Activated T-cell treated with anti-CD3 and anti-CD28 coated beads, Interleukin-2, amount 50 U/mL, for 4 hours (primary cell): ENCODE measurements at regions not wholly inside any gene's neighbourhood (a gene's known extent, or its start where the extent isn't known, plus 50 kb on each side); places are given as distances from the start of the nearest gene placed in this dataset.
"Not testable (repeated sequence)": the region's sequence is repeated elsewhere in the genome, so short reads cannot be mapped to it uniquely, and the experiment has no call there.

Experiments
- ATAC-seq, 2 donors: fragments of 200-7000 bp; cut with Tn5 transposase; one replicate each; pipeline ENCODE4 v1.10.0; 2021
- DNase-seq: peaks from one replicate; pipeline ENCODE4 v3.0.0-alpha.2; 2020
- H3K27me3 Mint-ChIP-seq: one replicate; pipeline ENCODE4 v1.8.0; 2021; ENCODE audit warnings: low read depth, mixed read lengths
- H3K36me3 Mint-ChIP-seq: one replicate; pipeline ENCODE4 v1.8.0; 2022; ENCODE audit warnings: mixed read lengths; ENCODE audit not compliant: insufficient read depth
- H3K4me1 Mint-ChIP-seq: one replicate; pipeline ENCODE4 v1.8.0; 2021; ENCODE audit warnings: low read depth, mixed read lengths
- H3K4me3 Mint-ChIP-seq: one replicate; pipeline ENCODE4 v1.8.0; 2021; ENCODE audit warnings: mild to moderate bottlenecking, moderate library complexity, mixed read lengths
- H3K9me3 Mint-ChIP-seq: one replicate; pipeline ENCODE4 v1.8.0; 2021; ENCODE audit warnings: mixed read lengths

- Mint-ChIP-seq H3K4me3 (no peak overlapping the region), H3K4me1 (no peaks in the 10 kb centered on the region), H3K36me3 (no peaks in the 10 kb centered on the region)
Measured at GRCh38 chr11:134940441-134941126, 528.5 kb upstream of the B3GAT1 start.

GRCh38 chr11:134939905-134940304 is 527.9 kb upstream of the B3GAT1 start:
- H3K36me3 Mint-ChIP-seq = no peaks in the 10 kb centered on the region
- no peaks in the 10 kb centered on the region for H3K9me3 Mint-ChIP-seq
- no peak for ATAC-seq
- DNase-seq = no peak
- H3K27me3 Mint-ChIP-seq = peaks cover 12% of the 10 kb centered on the region
- no peaks in the 10 kb centered on the region for H3K4me1 Mint-ChIP-seq
- H3K4me3 Mint-ChIP-seq = no peak overlapping the region

More at GRCh38 chr11:134940441-134941126, 528.5 kb upstream of the B3GAT1 start:
- Mint-ChIP-seq H3K27me3 (peaks cover 12% of the 10 kb centered on the region), H3K9me3 (no peaks in the 10 kb centered on the region)
- ATAC-seq (no peak), DNase-seq (no peak)

- no peak for DNase-seq
- Mint-ChIP-seq H3K36me3 (no peaks in the 10 kb centered on the region), H3K4me3 (no peak overlapping the region), H3K9me3 (no peaks in the 10 kb centered on the region), H3K27me3 (peaks cover 12% of the 10 kb centered on the region), H3K4me1 (no peaks in the 10 kb centered on the region)
- ATAC-seq = no peak
Measured at GRCh38 chr11:134939031-134939430, 527.0 kb upstream of the B3GAT1 start.

GRCh38 chr11:134938212-134938611 is 526.2 kb upstream of the B3GAT1 start:
- peaks cover 15% of the 10 kb centered on the region for H3K27me3 Mint-ChIP-seq
- H3K9me3 Mint-ChIP-seq = no peaks in the 10 kb centered on the region
- no peaks in the 10 kb centered on the region for H3K36me3 Mint-ChIP-seq
- ATAC-seq (no peak), DNase-seq (no peak)
- no peaks in the 10 kb centered on the region for H3K4me1 Mint-ChIP-seq
- H3K4me3 Mint-ChIP-seq = no peak overlapping the region

DNA sequence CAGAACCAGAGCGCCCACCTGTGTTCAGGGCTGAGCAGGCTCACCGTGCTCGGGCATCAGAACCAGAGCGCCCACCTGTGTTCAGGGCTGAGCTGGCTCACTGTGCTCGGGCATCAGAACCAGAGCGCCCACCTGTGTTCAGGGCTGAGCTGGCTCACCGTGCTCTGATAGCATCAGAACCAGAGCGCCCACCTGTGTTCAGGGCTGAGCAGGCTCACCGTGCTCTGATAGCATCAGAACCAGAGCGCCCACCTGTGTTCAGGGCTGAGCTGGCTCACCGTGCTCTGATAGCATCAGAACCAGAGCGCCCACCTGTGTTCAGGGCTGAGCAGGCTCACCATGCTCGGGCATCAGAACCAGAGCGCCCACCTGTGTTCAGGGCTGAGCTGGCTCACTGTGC is 525.2 kb upstream of the B3GAT1 start:
- H3K4me1 Mint-ChIP-seq, ATAC-seq, H3K4me3 Mint-ChIP-seq, H3K9me3 Mint-ChIP-seq, DNase-seq, H3K36me3 Mint-ChIP-seq: not testable (repeated sequence)
- peaks cover 18% of the 10 kb centered on the region for H3K27me3 Mint-ChIP-seq

DNA sequence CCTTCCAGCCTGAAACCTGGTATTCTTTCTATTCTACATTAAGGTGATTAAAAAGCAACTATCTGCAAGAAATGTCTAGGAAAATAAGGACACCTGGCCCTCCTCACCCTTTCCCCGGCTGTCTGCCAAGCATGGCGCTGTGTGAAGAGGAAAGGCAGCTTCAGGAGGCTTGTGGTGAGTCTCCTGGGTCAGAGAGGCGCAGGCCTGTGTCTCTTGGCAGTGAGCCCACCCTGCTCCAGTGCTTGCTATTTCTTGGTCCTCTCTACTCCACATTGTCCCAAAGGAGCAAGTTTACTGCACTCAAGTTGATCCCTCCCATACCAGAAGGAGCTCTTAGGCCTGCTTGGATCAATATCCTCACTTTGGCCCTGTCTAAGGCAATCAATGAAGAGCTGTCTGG is 520.7 kb upstream of the B3GAT1 start:
- Mint-ChIP-seq H3K4me3 (no peak overlapping the region), H3K36me3 (no peaks in the 10 kb centered on the region), H3K9me3 (peaks cover 8% of the 10 kb centered on the region), H3K27me3 (peaks cover 22% of the 10 kb centered on the region), H3K4me1 (no peaks in the 10 kb centered on the region)
- no peak for ATAC-seq
- no peak for DNase-seq

DNA sequence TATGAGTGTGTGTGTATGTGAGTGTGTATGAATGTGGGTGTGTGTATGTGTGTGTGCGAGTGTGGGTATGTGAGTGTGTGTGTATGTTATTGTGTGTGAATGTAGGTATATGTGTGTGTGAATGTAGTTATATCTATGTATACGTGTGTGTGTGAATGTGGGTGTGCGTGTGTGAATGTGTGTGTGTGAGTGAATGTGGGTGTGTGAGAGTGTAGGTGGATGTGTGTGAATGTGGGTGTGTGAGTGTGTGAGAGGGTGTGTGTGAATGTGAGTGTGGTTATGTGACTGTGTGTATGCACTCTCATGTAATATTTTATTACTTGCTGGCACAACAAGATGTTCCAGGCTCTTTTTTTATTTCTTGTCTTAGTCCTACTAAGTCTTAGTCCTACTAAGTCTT is 513.4 kb upstream of the B3GAT1 start:
- Mint-ChIP-seq H3K27me3 (peaks cover 18% of the 10 kb centered on the region), H3K9me3 (peaks cover 8% of the 10 kb centered on the region), H3K36me3 (no peaks in the 10 kb centered on the region), H3K4me1 (no peaks in the 10 kb centered on the region), H3K4me3 (no peak overlapping the region)
- DNase-seq (no peak), ATAC-seq (no peak)

DNA sequence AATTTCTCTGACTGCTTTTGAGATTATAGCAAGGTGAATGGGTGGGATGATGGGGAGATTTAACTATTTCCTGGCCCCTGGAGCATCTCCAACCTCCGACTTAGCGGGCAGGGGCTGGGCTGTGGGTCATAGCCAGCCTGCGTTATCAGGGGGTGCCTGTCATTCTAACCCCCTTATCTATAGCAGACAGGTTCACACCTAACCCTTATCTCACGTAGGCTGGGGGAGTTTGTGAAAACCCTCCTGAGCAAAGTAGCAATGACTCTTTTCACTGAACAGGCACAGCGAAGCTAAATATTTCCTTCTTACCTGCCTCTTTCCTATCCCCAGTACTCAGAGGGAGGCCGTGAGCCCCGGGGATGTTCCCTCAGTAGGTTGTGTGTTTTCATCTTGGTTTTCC is 511.4 kb upstream of the B3GAT1 start:
- ATAC-seq = no peak
- Mint-ChIP-seq H3K4me3 (no peak overlapping the region), H3K27me3 (peaks cover 18% of the 10 kb centered on the region), H3K4me1 (no peaks in the 10 kb centered on the region), H3K9me3 (no peaks in the 10 kb centered on the region), H3K36me3 (no peaks in the 10 kb centered on the region)
- DNase-seq = no peak

DNA sequence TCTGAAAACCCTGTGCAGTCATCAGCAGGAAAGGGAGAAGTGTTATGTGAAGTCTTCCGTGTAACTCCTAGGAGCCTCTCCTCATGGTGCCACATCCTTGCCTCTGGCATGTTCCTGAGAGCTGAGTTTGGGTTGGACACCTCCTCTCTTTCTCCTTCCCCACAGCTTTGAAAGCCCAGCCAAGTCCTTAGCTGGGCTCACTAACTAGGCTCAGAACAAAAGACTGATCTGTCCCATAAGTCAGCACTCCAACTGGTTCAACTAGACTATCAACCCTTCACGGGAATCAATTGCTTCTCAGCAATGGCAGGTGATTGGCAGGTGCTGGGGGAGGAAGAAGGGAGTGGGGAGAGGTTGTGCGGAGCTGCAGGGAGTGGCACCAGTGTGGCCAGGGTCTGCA is 509.9 kb upstream of the B3GAT1 start:
- Mint-ChIP-seq H3K9me3 (no peaks in the 10 kb centered on the region), H3K4me3 (no peak overlapping the region), H3K4me1 (no peaks in the 10 kb centered on the region), H3K36me3 (no peaks in the 10 kb centered on the region), H3K27me3 (peaks cover 18% of the 10 kb centered on the region)
- DNase-seq (no peak), ATAC-seq (no peak)

DNA sequence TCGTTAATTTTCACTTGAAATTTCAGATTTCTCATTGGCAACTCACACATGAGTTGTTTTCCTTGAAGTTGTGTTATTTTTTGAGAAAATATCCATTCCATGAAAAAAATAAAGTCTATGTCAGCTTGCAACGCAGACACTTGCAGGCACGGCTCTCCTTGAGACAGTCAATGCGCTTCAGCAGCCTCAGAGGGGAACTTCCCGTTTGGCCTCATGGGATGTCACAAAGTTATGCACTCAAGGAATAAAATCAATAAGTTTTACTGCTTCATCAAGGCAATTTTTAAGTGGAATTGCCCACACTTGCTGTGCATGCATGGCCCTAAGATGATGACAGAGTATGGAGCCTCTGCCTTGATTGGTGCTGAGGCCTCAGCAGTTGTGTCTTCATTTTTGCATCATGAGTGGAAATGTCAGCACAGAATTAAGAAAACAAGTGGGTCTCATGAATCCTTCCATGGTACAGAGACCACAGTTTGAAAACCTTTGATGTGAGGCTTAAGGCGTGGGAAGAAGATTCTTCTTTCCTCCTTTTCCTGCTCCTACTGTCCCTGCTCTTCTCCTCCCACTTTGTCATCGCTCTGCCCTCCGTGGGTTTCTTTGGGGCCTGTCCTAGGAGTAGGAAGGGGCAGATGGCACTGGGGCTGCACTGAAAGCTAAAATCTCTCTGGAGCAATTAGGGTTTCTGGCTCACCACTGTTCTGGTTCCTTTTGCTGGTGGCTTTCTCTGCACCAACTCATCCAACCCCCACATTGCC is 509.0 kb upstream of the B3GAT1 start:
- H3K36me3 Mint-ChIP-seq = no peaks in the 10 kb centered on the region
- no peaks in the 10 kb centered on the region for H3K4me1 Mint-ChIP-seq
- no peak overlapping the region for H3K4me3 Mint-ChIP-seq

DNA sequence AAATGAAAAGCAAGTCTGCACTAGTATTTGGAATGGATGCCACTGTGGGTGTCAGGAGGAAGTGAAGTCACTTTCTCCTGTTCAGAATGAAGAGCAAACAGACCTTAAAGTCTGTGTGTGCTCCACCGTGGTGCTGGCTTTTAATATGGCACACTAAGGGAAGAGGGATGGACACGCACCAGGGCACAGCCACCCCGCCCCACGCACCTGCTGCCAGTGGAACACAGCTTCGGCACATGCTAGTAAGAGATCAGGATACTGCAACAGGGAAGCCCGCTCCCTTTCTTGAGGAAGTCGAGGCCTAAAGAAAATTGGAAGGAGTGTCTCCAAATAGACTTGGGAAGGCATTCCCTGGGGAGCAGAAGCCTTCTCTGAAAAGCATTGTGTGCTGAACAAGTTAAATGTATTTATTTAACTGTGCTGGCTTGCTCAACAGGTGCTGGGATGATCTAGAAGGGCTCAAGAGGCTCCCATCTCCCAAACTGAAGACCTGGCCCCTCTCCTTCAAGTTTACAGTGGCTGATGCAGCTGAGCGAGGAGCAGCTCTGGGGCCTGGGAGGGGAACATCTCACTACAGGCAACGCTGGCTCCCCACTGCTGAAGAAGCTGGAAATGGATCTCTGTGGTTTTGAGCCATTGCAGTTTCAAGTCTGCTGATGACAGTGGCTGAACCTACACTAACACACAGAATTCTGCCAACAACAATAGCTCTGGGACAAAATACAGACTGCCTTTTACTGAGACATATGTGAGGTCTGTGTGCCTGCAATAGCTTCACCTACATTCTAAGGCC is 504.6 kb upstream of the B3GAT1 start:
- DNase-seq (no peak), ATAC-seq (no peak)
- no peak overlapping the region for H3K4me3 Mint-ChIP-seq
- H3K27me3 Mint-ChIP-seq = peaks cover 9% of the 10 kb centered on the region
- H3K36me3 Mint-ChIP-seq = no peaks in the 10 kb centered on the region
- no peaks in the 10 kb centered on the region for H3K4me1 Mint-ChIP-seq
- H3K9me3 Mint-ChIP-seq = no peaks in the 10 kb centered on the region

More for the DNA sequence above, 509.0 kb upstream of the B3GAT1 start:
- Mint-ChIP-seq H3K9me3 (no peaks in the 10 kb centered on the region), H3K27me3 (peaks cover 18% of the 10 kb centered on the region)
- no peak for DNase-seq
- ATAC-seq = no peak

- Mint-ChIP-seq H3K36me3 (no peaks in the 10 kb centered on the region), H3K4me3 (no peak overlapping the region), H3K27me3 (peaks cover 10% of the 10 kb centered on the region), H3K9me3 (no peaks in the 10 kb centered on the region), H3K4me1 (no peaks in the 10 kb centered on the region)
- DNase-seq (no peak), ATAC-seq (no peak)
Measured at GRCh38 chr11:134915881-134916280, 503.8 kb upstream of the B3GAT1 start.

DNA sequence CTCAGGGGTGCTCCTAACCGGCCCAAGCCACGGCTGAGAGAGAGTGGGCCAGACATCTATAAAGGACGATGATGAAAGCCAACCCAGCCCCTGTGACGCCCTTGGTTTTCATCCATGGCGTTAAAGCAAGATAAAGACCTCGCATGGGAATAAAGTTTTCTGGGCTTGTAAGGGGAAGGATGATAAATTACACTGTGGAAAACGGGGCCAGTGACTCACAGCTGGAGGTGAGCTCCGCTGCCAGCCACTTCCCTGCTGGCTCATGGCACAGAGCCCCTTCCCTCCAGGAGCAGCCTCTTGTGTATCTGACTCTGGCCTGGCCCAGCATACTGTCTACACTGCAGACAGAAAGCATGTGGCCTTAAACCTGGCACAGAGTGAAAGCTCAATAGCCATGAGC is 503.2 kb upstream of the B3GAT1 start:
- H3K9me3 Mint-ChIP-seq = no peaks in the 10 kb centered on the region
- no peaks in the 10 kb centered on the region for H3K4me1 Mint-ChIP-seq
- no peak overlapping the region for H3K4me3 Mint-ChIP-seq
- H3K36me3 Mint-ChIP-seq = no peaks in the 10 kb centered on the region
- peaks cover 10% of the 10 kb centered on the region for H3K27me3 Mint-ChIP-seq
- DNase-seq = no peak
- no peak for ATAC-seq

DNA sequence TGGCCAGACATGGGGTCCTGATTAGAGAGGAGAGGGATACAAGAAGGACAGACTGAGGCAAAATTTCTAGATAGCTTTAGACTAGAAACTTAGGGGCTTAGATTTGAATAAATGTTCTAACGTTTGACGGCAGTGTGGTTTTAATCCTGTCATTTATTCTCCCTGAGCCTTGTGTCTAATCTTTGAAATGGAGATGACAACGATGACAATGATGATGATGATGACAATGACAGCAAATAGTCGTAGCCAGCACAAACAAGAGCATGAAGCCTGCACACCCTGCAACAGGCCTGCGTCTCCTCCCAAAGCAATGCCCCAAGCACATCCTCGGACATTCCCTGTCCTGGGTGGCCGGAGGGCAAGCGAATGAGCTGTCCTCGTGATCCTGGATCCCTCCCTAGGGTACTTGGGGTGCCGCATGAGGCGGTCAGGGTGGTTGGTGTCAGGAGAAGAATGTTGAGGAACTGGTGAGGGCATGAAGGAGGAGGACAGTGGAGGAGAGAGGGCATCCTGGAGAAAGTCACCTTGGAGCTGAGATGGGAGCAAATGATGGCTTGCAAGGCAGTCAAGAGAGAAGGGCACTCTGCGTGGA is 502.1 kb upstream of the B3GAT1 start:
- no peak overlapping the region for H3K4me3 Mint-ChIP-seq
- H3K36me3 Mint-ChIP-seq = no peaks in the 10 kb centered on the region
- ATAC-seq (no peak), DNase-seq (no peak)
- peaks cover 4% of the 10 kb centered on the region for H3K27me3 Mint-ChIP-seq
- H3K9me3 Mint-ChIP-seq = no peaks in the 10 kb centered on the region
- H3K4me1 Mint-ChIP-seq = no peaks in the 10 kb centered on the region
